SK-N-SH (cell line): ENCODE measurements at regions not wholly inside any gene's neighbourhood (a gene's known extent, or its start where the extent isn't known, plus 50 kb on each side); places are given as distances from the start of the nearest gene placed in this dataset.

Source experiments
- ELF1 ChIP-seq: IDR thresholded peaks from 2 replicates; pipeline ENCODE4 v1.4.0; 2012
- FOXM1 ChIP-seq: IDR thresholded peaks from 2 replicates; pipeline ENCODE4 v1.4.0; 2012; ENCODE audit warnings: low read depth, mild to moderate bottlenecking
- GABPA ChIP-seq: IDR thresholded peaks from 2 replicates; pipeline ENCODE4 v1.4.0; 2012; ENCODE audit warnings: low read depth, mild to moderate bottlenecking
- JUND ChIP-seq: IDR thresholded peaks from 2 replicates; pipeline ENCODE4 v1.4.0; 2012
- NRF1 ChIP-seq: IDR thresholded peaks from 2 replicates; pipeline ENCODE4 v1.6.1; 2012; ENCODE audit warnings: low read depth, mild to moderate bottlenecking, low read length
- TEAD4 ChIP-seq: IDR thresholded peaks from 2 replicates; pipeline ENCODE4 v1.4.0; 2012; ENCODE audit warnings: mild to moderate bottlenecking, borderline replicate concordance; ENCODE audit not compliant: insufficient read depth
- TF ChIP-seq, protein P1 (sequence below): fragments of 200-600 bp; sonication (generic); IDR thresholded peaks from 2 replicates; pipeline ENCODE4 v1.6.1; 2017; ENCODE audit warnings: antibody characterized with exemption, mild to moderate bottlenecking, moderate library complexity
- TF ChIP-seq, protein P2 (sequence below): IDR thresholded peaks from 2 replicates; pipeline ENCODE4 v1.4.0; 2012; ENCODE audit warnings: low read depth, borderline replicate concordance

DNA sequence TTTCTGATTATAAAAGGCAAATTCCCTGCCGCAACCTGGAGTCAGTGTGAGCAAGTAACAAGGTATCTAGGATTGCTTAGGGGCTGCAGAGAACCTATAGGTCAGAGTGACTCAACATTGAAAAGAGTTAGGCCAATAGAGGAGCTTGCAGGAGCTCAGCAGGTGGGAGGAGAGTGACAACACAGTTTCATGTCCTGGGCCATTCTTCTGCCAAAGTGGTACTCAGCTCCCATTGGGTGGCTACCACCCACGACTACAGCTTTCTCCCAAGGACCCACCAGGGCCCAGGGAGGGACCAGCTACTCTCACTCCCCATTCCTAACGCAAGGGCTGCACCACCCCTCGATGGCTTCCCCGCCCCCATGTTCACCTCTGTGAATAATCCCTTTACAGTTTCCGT, 86.7 kb upstream of the SPATA31C2 start:
- TF ChIP-seq, protein P1, sequence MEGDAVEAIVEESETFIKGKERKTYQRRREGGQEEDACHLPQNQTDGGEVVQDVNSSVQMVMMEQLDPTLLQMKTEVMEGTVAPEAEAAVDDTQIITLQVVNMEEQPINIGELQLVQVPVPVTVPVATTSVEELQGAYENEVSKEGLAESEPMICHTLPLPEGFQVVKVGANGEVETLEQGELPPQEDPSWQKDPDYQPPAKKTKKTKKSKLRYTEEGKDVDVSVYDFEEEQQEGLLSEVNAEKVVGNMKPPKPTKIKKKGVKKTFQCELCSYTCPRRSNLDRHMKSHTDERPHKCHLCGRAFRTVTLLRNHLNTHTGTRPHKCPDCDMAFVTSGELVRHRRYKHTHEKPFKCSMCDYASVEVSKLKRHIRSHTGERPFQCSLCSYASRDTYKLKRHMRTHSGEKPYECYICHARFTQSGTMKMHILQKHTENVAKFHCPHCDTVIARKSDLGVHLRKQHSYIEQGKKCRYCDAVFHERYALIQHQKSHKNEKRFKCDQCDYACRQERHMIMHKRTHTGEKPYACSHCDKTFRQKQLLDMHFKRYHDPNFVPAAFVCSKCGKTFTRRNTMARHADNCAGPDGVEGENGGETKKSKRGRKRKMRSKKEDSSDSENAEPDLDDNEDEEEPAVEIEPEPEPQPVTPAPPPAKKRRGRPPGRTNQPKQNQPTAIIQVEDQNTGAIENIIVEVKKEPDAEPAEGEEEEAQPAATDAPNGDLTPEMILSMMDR = no peak
- TF ChIP-seq TEAD4 (no peak), FOXM1 (no peak), ELF1 (no peak), GABPA (no peak), NRF1 (no peak), JUND (no peak)
- TF ChIP-seq, protein P2, sequence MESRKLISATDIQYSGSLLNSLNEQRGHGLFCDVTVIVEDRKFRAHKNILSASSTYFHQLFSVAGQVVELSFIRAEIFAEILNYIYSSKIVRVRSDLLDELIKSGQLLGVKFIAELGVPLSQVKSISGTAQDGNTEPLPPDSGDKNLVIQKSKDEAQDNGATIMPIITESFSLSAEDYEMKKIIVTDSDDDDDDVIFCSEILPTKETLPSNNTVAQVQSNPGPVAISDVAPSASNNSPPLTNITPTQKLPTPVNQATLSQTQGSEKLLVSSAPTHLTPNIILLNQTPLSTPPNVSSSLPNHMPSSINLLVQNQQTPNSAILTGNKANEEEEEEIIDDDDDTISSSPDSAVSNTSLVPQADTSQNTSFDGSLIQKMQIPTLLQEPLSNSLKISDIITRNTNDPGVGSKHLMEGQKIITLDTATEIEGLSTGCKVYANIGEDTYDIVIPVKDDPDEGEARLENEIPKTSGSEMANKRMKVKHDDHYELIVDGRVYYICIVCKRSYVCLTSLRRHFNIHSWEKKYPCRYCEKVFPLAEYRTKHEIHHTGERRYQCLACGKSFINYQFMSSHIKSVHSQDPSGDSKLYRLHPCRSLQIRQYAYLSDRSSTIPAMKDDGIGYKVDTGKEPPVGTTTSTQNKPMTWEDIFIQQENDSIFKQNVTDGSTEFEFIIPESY = no peak
